HEK293 (cell line): ENCODE measurements at regions not wholly inside any gene's neighbourhood (a gene's known extent, or its start where the extent isn't known, plus 50 kb on each side); places are given as distances from the start of the nearest gene placed in this dataset.
A peak's percentile ranks its signal among the peaks of the same experiment; 100 is the strongest.
"Not testable (repeated sequence)": the region's sequence is repeated elsewhere in the genome, so short reads cannot be mapped to it uniquely, and the experiment has no call there.

Experiments used
- CTCF ChIA-PET: fragments of 350-600 bp; formaldehyde crosslinking; extraction: SDS; loops from one replicate; lab custom pipeline; 2021; ENCODE audit warnings: antibody characterized with exemption; lab: Yijun Ruan, JAX
- POLR2A ChIA-PET: fragments of 300-600 bp; formaldehyde crosslinking; extraction: SDS; loops from one replicate; lab custom pipeline; 2020; ENCODE audit warnings: antibody characterized with exemption, inconsistent platforms; lab: Yijun Ruan, JAX
- H3K27ac ChIP-seq: fragments of 200-500 bp; sonication (Bioruptor generic); 2 replicates; pipeline ENCODE4 v1.5.1; 2014; ENCODE audit warnings: low read depth, low read length, control low read depth, inconsistent platforms; ENCODE audit errors: extremely low read depth
- H3K36me3 ChIP-seq, 2 experiments: fragments of 200-500 bp in 1 of 2; sonication (Bioruptor generic) in 1 of 2; 1 replicate in 1 of 2; 2 replicates in 1 of 2; pipeline ENCODE4 v1.5.1; 2014 to 2017; ENCODE audit warnings: inconsistent platforms in 2 of 2, low read length in 2 of 2; ENCODE audit not compliant: control insufficient read depth in 2 of 2, insufficient read depth in 1 of 2
- H3K4me1 ChIP-seq: fragments of 200-500 bp; sonication (Bioruptor generic); 2 replicates; pipeline ENCODE4 v1.5.1; 2014; ENCODE audit warnings: mild to moderate bottlenecking, low read length, inconsistent platforms; ENCODE audit not compliant: control insufficient read depth, insufficient read depth
- H3K4me3 ChIP-seq: 2 replicates; pipeline ENCODE4 v1.5.1; 2011; ENCODE audit warnings: low read depth, mild to moderate bottlenecking, control low read depth, low read length, moderate library complexity
- H3K9me3 ChIP-seq: fragments of 200-500 bp; sonication (Bioruptor generic); 2 replicates; pipeline ENCODE4 v1.5.1; 2014; ENCODE audit warnings: low read depth, low read length, inconsistent platforms; ENCODE audit not compliant: control insufficient read depth, insufficient read depth
- EGR2 ChIP-seq: fragments of 450-650 bp; formaldehyde crosslinking; IDR thresholded peaks from 2 replicates; pipeline ENCODE4 v1.5.1; 2016; ENCODE audit warnings: low read depth, missing biosample characterization, missing genetic modification characterization
- GLI2 ChIP-seq: fragments of 450-650 bp; formaldehyde crosslinking; IDR thresholded peaks from 2 replicates; pipeline ENCODE4; 2017; ENCODE audit warnings: missing biosample characterization, missing genetic modification characterization, low read depth, borderline replicate concordance
- KLF17 ChIP-seq: fragments of 450-650 bp; formaldehyde crosslinking; IDR thresholded peaks from 2 replicates; pipeline ENCODE4 v1.5.1; 2016; ENCODE audit warnings: missing biosample characterization, missing genetic modification characterization
- MEIS1 ChIP-seq: sonication (generic); formaldehyde crosslinking; IDR thresholded peaks from 2 replicates; pipeline ENCODE4 v1.8.1; 2022; ENCODE audit warnings: missing genetic modification reagents, mild to moderate bottlenecking, borderline replicate concordance
- PRDM1 ChIP-seq: fragments of 450-650 bp; formaldehyde crosslinking; IDR thresholded peaks from 2 replicates; pipeline ENCODE4; 2016; ENCODE audit warnings: missing biosample characterization, missing genetic modification characterization
- ZBTB26 ChIP-seq: fragments of 450-650 bp; formaldehyde crosslinking; optimal IDR thresholded peaks from 2 replicates; pipeline ENCODE3; 2016; ENCODE audit warnings: missing biosample characterization, mild to moderate bottlenecking, missing genetic modification characterization
- ZFP3 ChIP-seq: fragments of 450-650 bp; formaldehyde crosslinking; IDR thresholded peaks from 2 replicates; pipeline ENCODE4 v1.5.1; 2016; ENCODE audit warnings: low read depth, missing biosample characterization, missing genetic modification characterization
- ZNF121 ChIP-seq: fragments of 450-650 bp; formaldehyde crosslinking; IDR thresholded peaks from 2 replicates; pipeline ENCODE4 v1.5.1; 2016; ENCODE audit warnings: missing biosample characterization, missing genetic modification characterization
- ZNF146 ChIP-seq: fragments of 450-650 bp; formaldehyde crosslinking; IDR thresholded peaks from 2 replicates; pipeline ENCODE4 v1.5.1; 2016; ENCODE audit warnings: missing biosample characterization, missing genetic modification characterization
- ZNF157 ChIP-seq: fragments of 450-650 bp; formaldehyde crosslinking; IDR thresholded peaks from 2 replicates; pipeline ENCODE4 v1.5.1; 2016; ENCODE audit warnings: missing biosample characterization, missing genetic modification characterization
- ZNF174 ChIP-seq: fragments of 450-650 bp; formaldehyde crosslinking; IDR thresholded peaks from 2 replicates; pipeline ENCODE4 v1.5.0; 2017; ENCODE audit warnings: missing biosample characterization, mild to moderate bottlenecking, missing genetic modification characterization
- ZNF2 ChIP-seq: fragments of 450-650 bp; formaldehyde crosslinking; IDR thresholded peaks from 2 replicates; pipeline ENCODE4 v1.5.1; 2016; ENCODE audit warnings: missing biosample characterization, missing genetic modification characterization
- ZNF221 ChIP-seq: fragments of 450-650 bp; formaldehyde crosslinking; IDR thresholded peaks from 2 replicates; pipeline ENCODE4 v1.5.1; 2017; ENCODE audit warnings: missing biosample characterization, missing genetic modification characterization, borderline replicate concordance
- ZNF292 ChIP-seq: fragments of 450-650 bp; formaldehyde crosslinking; IDR thresholded peaks from 2 replicates; pipeline ENCODE4 v1.5.1; 2016; ENCODE audit warnings: low read depth, missing biosample characterization, missing genetic modification characterization, borderline replicate concordance
- ZNF37A ChIP-seq: fragments of 450-650 bp; IDR thresholded peaks from 2 replicates; pipeline ENCODE4 v1.5.1; 2018; ENCODE audit warnings: missing biosample characterization, missing genetic modification characterization
- ZNF473 ChIP-seq: fragments of 450-650 bp; formaldehyde crosslinking; IDR thresholded peaks from 2 replicates; pipeline ENCODE4 v1.5.1; 2017; ENCODE audit warnings: missing biosample characterization, missing genetic modification characterization
- ZNF510 ChIP-seq: fragments of 450-650 bp; formaldehyde crosslinking; IDR thresholded peaks from 2 replicates; pipeline ENCODE4 v1.5.1; 2018; ENCODE audit warnings: mild to moderate bottlenecking, missing genetic modification characterization, missing biosample characterization; ENCODE audit not compliant: insufficient replicate concordance
- ZNF571 ChIP-seq: fragments of 450-650 bp; formaldehyde crosslinking; IDR thresholded peaks from 2 replicates; pipeline ENCODE4 v1.5.0; 2017; ENCODE audit warnings: missing biosample characterization, missing genetic modification characterization
- ZNF580 ChIP-seq: fragments of 450-650 bp; formaldehyde crosslinking; IDR thresholded peaks from 2 replicates; pipeline ENCODE4 v1.5.1; 2016; ENCODE audit warnings: missing biosample characterization, missing genetic modification characterization
- ZNF654 ChIP-seq: fragments of 450-650 bp; formaldehyde crosslinking; IDR thresholded peaks from 2 replicates; pipeline ENCODE4 v1.5.1; 2016; ENCODE audit warnings: low read depth, missing biosample characterization, missing genetic modification characterization
- ZNF660 ChIP-seq: fragments of 450-650 bp; IDR thresholded peaks from 2 replicates; pipeline ENCODE4 v1.5.1; 2018; ENCODE audit warnings: missing biosample characterization, mild to moderate bottlenecking, missing genetic modification characterization
- ZSCAN16 ChIP-seq: fragments of 450-650 bp; formaldehyde crosslinking; IDR thresholded peaks from 2 replicates; pipeline ENCODE4 v1.5.1; 2016; ENCODE audit warnings: missing biosample characterization, missing genetic modification characterization
- TF ChIP-seq, protein P1 (sequence below): fragments of 450-650 bp; formaldehyde crosslinking; IDR thresholded peaks from 2 replicates; pipeline ENCODE4 v1.5.1; 2016; ENCODE audit warnings: missing biosample characterization, missing genetic modification characterization
- TF ChIP-seq, protein P2 (sequence below): fragments of 450-650 bp; formaldehyde crosslinking; IDR thresholded peaks from 2 replicates; pipeline ENCODE4 v1.5.1; 2016; ENCODE audit warnings: missing biosample characterization, missing genetic modification characterization

GRCh38 chr7:148503900-148504487 lies 86.6 kb upstream of the C7orf33 start:
- ChIA-PET CTCF (interaction anchor here (0.6 to 1.8 kb wide), 7 partner anchors 15 to 463 kb away, joined by 3 to 6 read pairs (median 4); no protein-coding TSS in a partner anchor), POLR2A (no interaction called here)
- H3K27ac ChIP-seq = no peak overlapping the region
- H3K9me3 ChIP-seq = no peaks in the 10 kb centered on the region
- peak; percentile 23; the same call in 1 of the 2 replicates for TF ChIP-seq ZNF660
- no peak for TF ChIP-seq KLF17 (tag by site-specific recombination)
- TF ChIP-seq MEIS1 (CRISPR knock-in tag) = no peak
- TF ChIP-seq ZNF292 (tag by site-specific recombination) = no peak
- TF ChIP-seq ZNF654 (tag by site-specific recombination) = peak; percentile 89
- TF ChIP-seq ZFP3 = no peak
- TF ChIP-seq, protein P1, sequence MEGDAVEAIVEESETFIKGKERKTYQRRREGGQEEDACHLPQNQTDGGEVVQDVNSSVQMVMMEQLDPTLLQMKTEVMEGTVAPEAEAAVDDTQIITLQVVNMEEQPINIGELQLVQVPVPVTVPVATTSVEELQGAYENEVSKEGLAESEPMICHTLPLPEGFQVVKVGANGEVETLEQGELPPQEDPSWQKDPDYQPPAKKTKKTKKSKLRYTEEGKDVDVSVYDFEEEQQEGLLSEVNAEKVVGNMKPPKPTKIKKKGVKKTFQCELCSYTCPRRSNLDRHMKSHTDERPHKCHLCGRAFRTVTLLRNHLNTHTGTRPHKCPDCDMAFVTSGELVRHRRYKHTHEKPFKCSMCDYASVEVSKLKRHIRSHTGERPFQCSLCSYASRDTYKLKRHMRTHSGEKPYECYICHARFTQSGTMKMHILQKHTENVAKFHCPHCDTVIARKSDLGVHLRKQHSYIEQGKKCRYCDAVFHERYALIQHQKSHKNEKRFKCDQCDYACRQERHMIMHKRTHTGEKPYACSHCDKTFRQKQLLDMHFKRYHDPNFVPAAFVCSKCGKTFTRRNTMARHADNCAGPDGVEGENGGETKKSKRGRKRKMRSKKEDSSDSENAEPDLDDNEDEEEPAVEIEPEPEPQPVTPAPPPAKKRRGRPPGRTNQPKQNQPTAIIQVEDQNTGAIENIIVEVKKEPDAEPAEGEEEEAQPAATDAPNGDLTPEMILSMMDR = peak; percentile 14; the same call in 1 of the 2 replicates
- no peak for TF ChIP-seq ZSCAN16 (tag by site-specific recombination)
- TF ChIP-seq ZNF121 (tag by site-specific recombination) = no peak
- no peaks in the 10 kb centered on the region for H3K36me3 ChIP-seq
- H3K4me3 ChIP-seq = no peak overlapping the region
- no peaks in the 10 kb centered on the region for H3K4me1 ChIP-seq

DNA sequence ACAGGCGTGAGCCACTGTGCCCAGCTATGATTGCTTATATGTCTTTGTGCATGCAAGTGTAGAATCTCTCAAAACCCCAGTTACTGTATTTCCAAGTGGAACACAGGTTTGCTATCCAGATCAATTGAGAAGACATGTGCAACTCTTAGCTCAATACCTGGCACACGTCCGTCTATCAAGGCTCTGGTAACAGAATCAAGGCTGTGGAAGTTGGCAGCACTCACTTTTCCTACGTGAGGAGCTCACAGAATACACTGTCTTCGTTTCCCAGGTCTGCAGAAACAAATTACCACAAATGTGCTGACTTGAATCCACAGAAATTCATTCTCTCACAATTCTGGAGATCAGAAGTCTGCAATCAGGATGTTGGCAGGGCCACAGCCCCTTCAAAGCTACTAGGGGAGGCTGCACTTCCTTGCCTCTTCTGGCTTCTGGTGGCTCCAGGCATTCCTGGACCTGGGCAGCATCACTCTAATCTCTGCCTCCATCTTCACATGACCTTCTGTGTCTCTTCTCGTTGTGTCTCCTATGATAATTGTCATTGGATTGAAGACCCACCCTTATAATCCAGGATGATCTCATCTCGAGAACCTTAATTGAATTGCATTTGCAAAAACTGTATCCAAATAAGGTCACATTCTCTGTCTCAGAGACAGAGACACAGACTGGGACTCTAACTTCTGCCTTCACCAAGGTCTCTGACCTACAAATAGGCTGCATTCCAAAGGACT lies 84.8 kb upstream of the C7orf33 start:
- Histone ChIP-seq H3K9me3 (no peaks in the 10 kb centered on the region), H3K4me3 (no peak overlapping the region), H3K36me3 (no peaks in the 10 kb centered on the region), H3K4me1 (no peaks in the 10 kb centered on the region), H3K27ac (no peak overlapping the region)
- TF ChIP-seq, protein P2, sequence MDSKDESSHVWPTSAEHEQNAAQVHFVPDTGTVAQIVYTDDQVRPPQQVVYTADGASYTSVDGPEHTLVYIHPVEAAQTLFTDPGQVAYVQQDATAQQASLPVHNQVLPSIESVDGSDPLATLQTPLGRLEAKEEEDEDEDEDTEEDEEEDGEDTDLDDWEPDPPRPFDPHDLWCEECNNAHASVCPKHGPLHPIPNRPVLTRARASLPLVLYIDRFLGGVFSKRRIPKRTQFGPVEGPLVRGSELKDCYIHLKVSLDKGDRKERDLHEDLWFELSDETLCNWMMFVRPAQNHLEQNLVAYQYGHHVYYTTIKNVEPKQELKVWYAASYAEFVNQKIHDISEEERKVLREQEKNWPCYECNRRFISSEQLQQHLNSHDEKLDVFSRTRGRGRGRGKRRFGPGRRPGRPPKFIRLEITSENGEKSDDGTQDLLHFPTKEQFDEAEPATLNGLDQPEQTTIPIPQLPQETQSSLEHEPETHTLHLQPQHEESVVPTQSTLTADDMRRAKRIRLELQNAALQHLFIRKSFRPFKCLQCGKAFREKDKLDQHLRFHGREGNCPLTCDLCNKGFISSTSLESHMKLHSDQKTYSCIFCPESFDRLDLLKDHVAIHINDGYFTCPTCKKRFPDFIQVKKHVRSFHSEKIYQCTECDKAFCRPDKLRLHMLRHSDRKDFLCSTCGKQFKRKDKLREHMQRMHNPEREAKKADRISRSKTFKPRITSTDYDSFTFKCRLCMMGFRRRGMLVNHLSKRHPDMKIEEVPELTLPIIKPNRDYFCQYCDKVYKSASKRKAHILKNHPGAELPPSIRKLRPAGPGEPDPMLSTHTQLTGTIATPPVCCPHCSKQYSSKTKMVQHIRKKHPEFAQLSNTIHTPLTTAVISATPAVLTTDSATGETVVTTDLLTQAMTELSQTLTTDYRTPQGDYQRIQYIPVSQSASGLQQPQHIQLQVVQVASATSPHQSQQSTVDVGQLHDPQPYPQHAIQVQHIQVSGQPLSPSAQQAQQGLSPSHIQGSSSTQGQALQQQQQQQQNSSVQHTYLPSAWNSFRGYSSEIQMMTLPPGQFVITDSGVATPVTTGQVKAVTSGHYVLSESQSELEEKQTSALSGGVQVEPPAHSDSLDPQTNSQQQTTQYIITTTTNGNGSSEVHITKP (tag by site-specific recombination) = no peak
- TF ChIP-seq ZNF174 (no peak), ZNF473 (tag by site-specific recombination) (no peak), ZNF510 (tag by site-specific recombination) (no peak), ZBTB26 (no peak), GLI2 (tag by site-specific recombination) (no peak), EGR2 (no peak), ZNF2 (tag by site-specific recombination) (no peak), ZNF37A (tag by site-specific recombination) (no peak), ZNF221 (tag by site-specific recombination) (no peak), PRDM1 (tag by site-specific recombination) (no peak), ZNF146 (tag by site-specific recombination) (no peak), ZNF580 (tag by site-specific recombination) (no peak), ZNF157 (tag by site-specific recombination) (no peak), ZNF571 (tag by site-specific recombination) (no peak)
- CTCF ChIA-PET = interaction anchor here (0.6 to 1.8 kb wide), 7 partner anchors 13 to 240 kb away, joined by 3 to 6 read pairs (median 4); no protein-coding TSS in a partner anchor
- POLR2A ChIA-PET = interaction anchor here (0.6 kb wide), 1 partner anchor 181 kb away, joined by 3 read pairs; no protein-coding TSS in a partner anchor

- H3K4me1 ChIP-seq, CTCF ChIA-PET, H3K27ac ChIP-seq, H3K36me3 ChIP-seq, H3K4me3 ChIP-seq, H3K9me3 ChIP-seq, POLR2A ChIA-PET: not testable (repeated sequence)
Observed at GRCh38 chr7:148507064-148507573, 83.4 kb upstream of the C7orf33 start.
